SU-DHL-6 (cell line): ENCODE measurements at regions not wholly inside any gene's neighbourhood (a gene's known extent, or its start where the extent isn't known, plus 50 kb on each side); places are given as distances from the start of the nearest gene placed in this dataset.

Experiments
- EZH2phosphoT487 ChIP-seq: fragments of 200-600 bp; sonication (generic), shearing (Covaris generic); conservative IDR thresholded peaks from 2 replicates; pipeline ENCODE4 v1.6.1; 2018; ENCODE audit warnings: mild to moderate bottlenecking, antibody characterized with exemption, low read length, moderate library complexity, mixed read lengths
- TF ChIP-seq, protein P1 (sequence below): fragments of 200-600 bp; sonication (generic); IDR thresholded peaks from one replicate; pipeline ENCODE4 v1.5.1; 2017; ENCODE audit warnings: antibody characterized with exemption, mild to moderate bottlenecking, low read length, moderate library complexity; ENCODE audit not compliant: insufficient read depth, poor library complexity, severe bottlenecking

DNA sequence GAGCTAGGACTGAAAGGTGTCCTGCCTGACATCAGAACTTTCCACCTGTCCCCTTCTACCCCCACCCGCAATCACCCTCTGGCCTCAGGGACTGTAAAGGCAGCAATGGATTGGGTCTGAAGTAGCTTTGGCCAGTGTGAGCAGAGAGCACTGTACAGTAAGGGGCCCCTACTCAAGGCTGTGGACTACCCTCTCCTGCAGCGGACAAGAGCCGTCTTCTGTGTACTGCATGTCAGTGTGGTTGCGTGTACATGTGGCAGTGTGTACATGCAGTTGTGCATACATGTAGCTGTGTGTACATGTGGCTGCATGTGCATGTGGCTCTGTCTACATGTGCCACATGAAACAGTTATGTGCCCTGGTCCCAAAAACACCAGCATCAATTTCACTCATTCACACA, 205.9 kb upstream of the LINGO1 start:
- no peak for TF ChIP-seq EZH2phosphoT487
- TF ChIP-seq, protein P1, sequence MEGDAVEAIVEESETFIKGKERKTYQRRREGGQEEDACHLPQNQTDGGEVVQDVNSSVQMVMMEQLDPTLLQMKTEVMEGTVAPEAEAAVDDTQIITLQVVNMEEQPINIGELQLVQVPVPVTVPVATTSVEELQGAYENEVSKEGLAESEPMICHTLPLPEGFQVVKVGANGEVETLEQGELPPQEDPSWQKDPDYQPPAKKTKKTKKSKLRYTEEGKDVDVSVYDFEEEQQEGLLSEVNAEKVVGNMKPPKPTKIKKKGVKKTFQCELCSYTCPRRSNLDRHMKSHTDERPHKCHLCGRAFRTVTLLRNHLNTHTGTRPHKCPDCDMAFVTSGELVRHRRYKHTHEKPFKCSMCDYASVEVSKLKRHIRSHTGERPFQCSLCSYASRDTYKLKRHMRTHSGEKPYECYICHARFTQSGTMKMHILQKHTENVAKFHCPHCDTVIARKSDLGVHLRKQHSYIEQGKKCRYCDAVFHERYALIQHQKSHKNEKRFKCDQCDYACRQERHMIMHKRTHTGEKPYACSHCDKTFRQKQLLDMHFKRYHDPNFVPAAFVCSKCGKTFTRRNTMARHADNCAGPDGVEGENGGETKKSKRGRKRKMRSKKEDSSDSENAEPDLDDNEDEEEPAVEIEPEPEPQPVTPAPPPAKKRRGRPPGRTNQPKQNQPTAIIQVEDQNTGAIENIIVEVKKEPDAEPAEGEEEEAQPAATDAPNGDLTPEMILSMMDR: no peak
